Breast epithelium (tissue), 4 donors: ENCODE measurements at regions not wholly inside any gene's neighbourhood (a gene's known extent, or its start where the extent isn't known, plus 50 kb on each side); places are given as distances from the start of the nearest gene placed in this dataset.

Source experiments
- DNase-seq, 2 donors: peaks; one replicate each; pipeline ENCODE4 v3.0.0-alpha.2; 2019; ENCODE audit warnings: low spot score in 2 of 2
- H3K27ac ChIP-seq, 2 donors: fragments of 200-600 bp; sonication (generic) in 1 of 2; one replicate each; pipeline ENCODE4 v1.5.1; 2016 to 2019; ENCODE audit warnings: mild to moderate bottlenecking in 1 of 2
- H3K27me3 ChIP-seq, 2 donors: fragments of 200-600 bp; sonication (generic) in 1 of 2; one replicate each; pipeline versions ENCODE4 v1.5.1 to v1.6.0; 2017 to 2019; ENCODE audit warnings: control low read depth in 1 of 2, mild to moderate bottlenecking in 1 of 2
- H3K36me3 ChIP-seq: fragments of 200-600 bp; one replicate; pipeline ENCODE4 v1.5.1; 2019
- H3K4me1 ChIP-seq, 2 donors: fragments of 200-600 bp; sonication (generic); one replicate each; pipeline ENCODE4 v1.5.1; 2016 to 2019; ENCODE audit warnings: control low read depth in 1 of 2
- H3K4me3 ChIP-seq, 3 donors: fragments of 200-600 bp; sonication (generic); 1 replicate in 2 of 3; 2 replicates in 1 of 3; pipeline ENCODE4 v1.5.1; 2016 to 2019; ENCODE audit warnings: mild to moderate bottlenecking in 3 of 3, moderate library complexity in 2 of 3
- H3K9me3 ChIP-seq, 2 donors: fragments of 200-600 bp; sonication (generic) in 1 of 2; one replicate each; pipeline ENCODE4 v1.5.1; 2016 to 2019; ENCODE audit warnings: control low read depth in 1 of 2
- POLR2A ChIP-seq: fragments of 450-650 bp; IDR thresholded peaks from one replicate; pipeline ENCODE4 v1.6.1; 2016; ENCODE audit warnings: antibody characterized with exemption, mild to moderate bottlenecking, moderate library complexity
- POLR2AphosphoS5 ChIP-seq, 3 donors: sonication (generic); formaldehyde crosslinking; IDR thresholded peaks; one replicate each; pipeline ENCODE4 v1.6.1; 2017; ENCODE audit warnings: antibody characterized with exemption in 3 of 3
- intact Hi-C: fragments of 100-400 bp; cut with DNase I; formaldehyde crosslinking; loops from one replicate; pipeline ENCODE4 v1.15.1; 2023; ENCODE audit warnings: low total_unique reads
- TF ChIP-seq, protein P1 (sequence below), 3 donors: fragments of 450-650 bp; IDR thresholded peaks; one replicate each; pipeline ENCODE4 v1.5.1; 2016 to 2017; ENCODE audit warnings: antibody characterized with exemption in 3 of 3, mild to moderate bottlenecking in 3 of 3, moderate library complexity in 3 of 3

DNA sequence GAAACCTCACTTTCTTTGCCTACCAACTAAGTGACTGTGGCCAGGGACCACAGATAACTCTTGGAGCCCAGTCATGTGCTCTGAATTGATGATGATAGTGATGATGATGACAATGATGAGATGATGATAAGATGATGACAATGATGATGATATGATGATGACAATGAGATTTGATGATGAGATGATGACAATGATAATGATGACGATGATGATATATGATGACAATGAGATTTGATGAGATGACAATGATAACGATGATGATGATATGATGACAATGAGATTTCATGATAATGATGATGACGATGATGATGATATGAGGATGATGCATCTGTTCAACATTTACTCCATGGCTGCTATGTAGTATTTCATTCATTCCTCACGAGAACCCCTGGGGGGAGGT, 213.0 kb downstream of the ERCC6L2 start:
- Histone ChIP-seq H3K4me1 (no peaks in the 10 kb centered on the region), H3K27me3 (peaks cover 0 to 11% of the 10 kb centered on the region in 2 donors), H3K4me3 (no peak overlapping the region), H3K27ac (no peak overlapping the region), H3K36me3 (no peaks in the 10 kb centered on the region), H3K9me3 (no peaks in the 10 kb centered on the region)
- intact Hi-C loops: no loop called here
- no peak for TF ChIP-seq POLR2AphosphoS5 (IDR thresholded peaks at IDR 0.05)
- no peak for TF ChIP-seq POLR2A
- TF ChIP-seq, protein P1, sequence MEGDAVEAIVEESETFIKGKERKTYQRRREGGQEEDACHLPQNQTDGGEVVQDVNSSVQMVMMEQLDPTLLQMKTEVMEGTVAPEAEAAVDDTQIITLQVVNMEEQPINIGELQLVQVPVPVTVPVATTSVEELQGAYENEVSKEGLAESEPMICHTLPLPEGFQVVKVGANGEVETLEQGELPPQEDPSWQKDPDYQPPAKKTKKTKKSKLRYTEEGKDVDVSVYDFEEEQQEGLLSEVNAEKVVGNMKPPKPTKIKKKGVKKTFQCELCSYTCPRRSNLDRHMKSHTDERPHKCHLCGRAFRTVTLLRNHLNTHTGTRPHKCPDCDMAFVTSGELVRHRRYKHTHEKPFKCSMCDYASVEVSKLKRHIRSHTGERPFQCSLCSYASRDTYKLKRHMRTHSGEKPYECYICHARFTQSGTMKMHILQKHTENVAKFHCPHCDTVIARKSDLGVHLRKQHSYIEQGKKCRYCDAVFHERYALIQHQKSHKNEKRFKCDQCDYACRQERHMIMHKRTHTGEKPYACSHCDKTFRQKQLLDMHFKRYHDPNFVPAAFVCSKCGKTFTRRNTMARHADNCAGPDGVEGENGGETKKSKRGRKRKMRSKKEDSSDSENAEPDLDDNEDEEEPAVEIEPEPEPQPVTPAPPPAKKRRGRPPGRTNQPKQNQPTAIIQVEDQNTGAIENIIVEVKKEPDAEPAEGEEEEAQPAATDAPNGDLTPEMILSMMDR (IDR thresholded peaks at IDR 0.05): no peak
- DNase-seq: no peak

DNA sequence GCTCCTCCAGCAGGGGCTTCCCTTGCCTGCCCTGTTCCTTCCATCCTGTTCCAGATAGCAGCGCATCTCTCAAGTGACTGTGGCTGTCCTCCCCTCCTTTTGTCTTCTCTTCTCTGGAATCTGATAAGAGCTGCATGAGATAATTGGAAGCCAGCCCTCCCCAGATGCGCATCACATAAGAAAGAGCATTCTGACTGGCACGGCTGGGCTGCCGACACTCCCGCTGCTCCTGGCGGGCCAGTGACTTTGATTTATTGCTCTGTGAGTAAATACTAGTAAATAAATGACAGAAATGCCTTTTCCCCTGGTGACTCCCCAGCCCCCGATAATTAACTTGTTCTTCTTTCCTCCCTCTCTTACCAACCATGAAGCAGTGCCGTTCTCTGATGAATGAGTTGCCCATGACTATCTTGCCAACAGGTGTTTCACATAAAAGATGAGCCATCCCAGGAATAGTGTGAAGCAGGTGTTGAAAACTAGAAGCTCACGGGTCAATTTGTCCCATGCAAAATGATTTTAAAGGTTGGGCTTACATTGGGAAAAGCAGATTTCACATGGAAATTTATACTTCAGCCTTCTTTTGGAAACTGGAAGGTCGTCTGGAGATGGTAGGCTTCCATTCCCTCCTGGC, 212.3 kb downstream of the ERCC6L2 start:
- DNase-seq: no peak
- H3K4me3 ChIP-seq: no peak overlapping the region
- intact Hi-C loops: no loop called here
- H3K27me3 ChIP-seq: peaks cover 0 to 11% of the 10 kb centered on the region in 2 donors
- no peak overlapping the region for H3K27ac ChIP-seq
- no peak for TF ChIP-seq POLR2A
- no peak for TF ChIP-seq POLR2AphosphoS5 (IDR thresholded peaks at IDR 0.05)
- TF ChIP-seq, protein P1 (IDR thresholded peaks at IDR 0.05): no peak
- no peaks in the 10 kb centered on the region for H3K9me3 ChIP-seq
- no peaks in the 10 kb centered on the region for H3K4me1 ChIP-seq
- no peaks in the 10 kb centered on the region for H3K36me3 ChIP-seq

DNA sequence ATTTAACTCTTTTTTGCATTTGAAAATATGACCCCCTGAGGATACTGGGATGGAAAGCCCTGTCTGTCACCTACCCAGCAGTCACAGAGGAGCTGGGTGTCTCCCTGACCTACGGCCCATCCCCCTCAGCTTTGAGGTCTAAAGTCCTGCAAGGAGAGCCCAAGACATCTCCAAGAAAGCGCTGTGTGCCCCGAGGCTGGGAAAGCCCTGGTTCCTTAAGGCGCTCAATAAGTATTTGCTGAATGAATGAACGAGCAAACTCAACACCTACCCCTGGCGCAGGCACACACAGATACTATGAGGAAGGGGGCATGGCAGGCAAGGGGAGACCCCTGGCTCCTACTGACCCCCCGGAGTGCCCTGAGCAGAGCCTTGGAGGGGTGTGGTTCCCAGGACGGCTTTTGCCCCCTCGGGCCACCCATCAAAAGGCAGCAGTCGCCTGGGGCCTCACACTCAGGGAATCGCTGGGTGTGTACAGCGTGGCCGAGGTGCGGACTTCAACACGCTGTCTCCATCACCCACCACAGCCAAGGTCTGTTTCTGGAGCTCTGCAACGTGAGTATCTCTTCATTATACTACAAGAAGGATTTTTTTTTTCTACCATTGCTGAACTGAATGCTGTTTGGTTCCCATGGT, 211.6 kb downstream of the ERCC6L2 start:
- Histone ChIP-seq H3K36me3 (no peaks in the 10 kb centered on the region), H3K4me3 (no peak overlapping the region), H3K27ac (no peak overlapping the region), H3K4me1 (no peaks in the 10 kb centered on the region), H3K27me3 (peaks cover 0 to 15% of the 10 kb centered on the region in 2 donors), H3K9me3 (no peaks in the 10 kb centered on the region)
- TF ChIP-seq, protein P1 (IDR thresholded peaks at IDR 0.05): no peak
- TF ChIP-seq POLR2AphosphoS5 (IDR thresholded peaks at IDR 0.05) (no peak), POLR2A (no peak)
- DNase-seq: no peak
- intact Hi-C loops: no loop called here

DNA sequence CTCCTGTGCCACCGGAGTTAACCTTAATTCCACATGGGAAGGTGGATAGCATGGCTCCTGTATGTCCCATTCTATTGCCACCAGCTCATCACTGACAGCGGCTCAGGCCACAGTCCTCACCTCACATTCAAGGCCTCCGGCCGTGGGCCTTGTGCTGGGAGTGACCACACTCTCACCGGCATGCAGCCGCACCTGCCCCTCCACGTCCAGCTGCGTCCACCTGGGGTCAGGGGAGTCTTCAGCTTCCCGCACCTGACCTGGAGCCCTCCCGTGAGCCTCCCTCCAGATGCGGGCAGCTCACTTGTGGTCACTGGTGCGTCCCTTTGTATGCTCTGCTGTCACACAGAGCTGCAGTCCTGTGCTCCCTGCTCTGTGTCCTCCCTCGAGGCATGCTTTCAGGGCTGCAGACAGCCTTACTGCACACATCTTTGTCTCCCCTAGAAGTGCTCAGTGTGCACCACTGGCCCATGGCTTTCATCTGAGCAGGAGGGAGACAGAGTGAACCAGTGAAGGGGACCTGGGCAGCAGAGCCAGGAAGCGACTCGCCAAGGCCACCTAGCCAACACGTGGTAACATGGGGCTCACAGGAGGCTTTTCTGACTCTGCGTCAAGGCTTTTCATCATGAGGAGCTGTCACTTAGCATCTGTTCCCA, 210.1 kb downstream of the ERCC6L2 start:
- Histone ChIP-seq H3K4me1 (no peaks in the 10 kb centered on the region), H3K4me3 (no peak overlapping the region), H3K27ac (no peak overlapping the region), H3K27me3 (peaks cover 0 to 20% of the 10 kb centered on the region in 2 donors), H3K36me3 (no peaks in the 10 kb centered on the region), H3K9me3 (no peaks in the 10 kb centered on the region)
- intact Hi-C loops: no loop called here
- no peak for DNase-seq
- TF ChIP-seq POLR2AphosphoS5 (IDR thresholded peaks at IDR 0.05): no peak

DNA sequence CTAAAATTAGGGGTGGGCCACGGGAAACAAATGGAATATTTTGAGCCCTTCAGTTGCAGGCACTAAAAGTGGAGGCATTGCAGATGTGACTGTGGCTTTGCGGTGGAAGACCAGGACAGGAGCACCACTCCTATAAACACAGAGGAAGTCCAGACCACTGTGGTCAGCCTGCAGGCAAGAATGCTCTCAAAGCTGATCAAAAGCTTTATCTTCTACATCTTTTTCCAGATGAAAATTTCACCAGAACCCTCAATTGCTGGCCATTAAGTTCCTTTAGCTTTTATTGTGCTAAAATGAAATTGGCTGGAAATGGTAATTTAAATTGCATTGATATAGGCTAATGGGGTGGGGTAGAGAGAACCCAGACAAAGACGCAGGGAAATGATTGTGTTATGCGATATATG, 208.8 kb downstream of the ERCC6L2 start:
- no peak for DNase-seq
- no peak overlapping the region for H3K4me3 ChIP-seq
- no peaks in the 10 kb centered on the region for H3K9me3 ChIP-seq
- TF ChIP-seq POLR2AphosphoS5 (IDR thresholded peaks at IDR 0.05) (no peak), POLR2A (no peak)
- TF ChIP-seq, protein P1 (IDR thresholded peaks at IDR 0.05): no peak
- no peaks in the 10 kb centered on the region for H3K4me1 ChIP-seq
- H3K27me3 ChIP-seq: peaks cover 0 to 20% of the 10 kb centered on the region in 2 donors
- intact Hi-C loops: no loop called here
- no peak overlapping the region for H3K27ac ChIP-seq
- H3K36me3 ChIP-seq: no peaks in the 10 kb centered on the region
